ENCODE measurements at regions not wholly inside any gene's neighbourhood (a gene's known extent, or its start where the extent isn't known, plus 50 kb on each side); places are given as distances from the start of the nearest gene placed in this dataset.

GRCh38 chr14:96938946-96939345 lies 141.8 kb downstream of the VRK1 start:
- TF ChIP-seq CTCF (IDR thresholded peaks at IDR 0.05) (no peak), POLR2A (IDR thresholded peaks at IDR 0.05) (no peak)
